ENCODE measurements at regions not wholly inside any gene's neighbourhood (a gene's known extent, or its start where the extent isn't known, plus 50 kb on each side); places are given as distances from the start of the nearest gene placed in this dataset.

DNA sequence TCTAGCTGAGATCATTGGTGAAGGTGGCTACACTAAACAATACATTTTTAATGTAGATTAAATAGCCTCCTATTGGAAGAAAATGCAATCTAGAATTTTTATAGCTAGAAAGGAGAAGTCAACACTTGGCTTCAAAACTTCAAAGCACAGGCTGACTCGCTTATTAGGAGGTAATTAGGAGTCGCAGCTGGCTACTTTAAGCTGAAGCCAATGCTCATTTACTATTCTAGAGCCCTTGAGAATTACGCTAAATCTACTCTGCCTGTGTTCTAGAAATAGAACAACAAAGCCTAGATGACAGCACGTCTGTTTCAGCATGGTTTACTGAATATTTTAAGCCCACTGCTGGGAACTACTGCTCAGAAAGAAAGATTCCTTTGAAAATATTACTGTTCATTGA is 101.6 kb upstream of the EEPD1 start:
- no peaks in the 10 kb centered on the region for H3K9me3 ChIP-seq (replicated peaks in 1 of 3)
- TF ChIP-seq POLR2A (IDR thresholded peaks at IDR 0.05): no peak
- TF ChIP-seq, protein P1, sequence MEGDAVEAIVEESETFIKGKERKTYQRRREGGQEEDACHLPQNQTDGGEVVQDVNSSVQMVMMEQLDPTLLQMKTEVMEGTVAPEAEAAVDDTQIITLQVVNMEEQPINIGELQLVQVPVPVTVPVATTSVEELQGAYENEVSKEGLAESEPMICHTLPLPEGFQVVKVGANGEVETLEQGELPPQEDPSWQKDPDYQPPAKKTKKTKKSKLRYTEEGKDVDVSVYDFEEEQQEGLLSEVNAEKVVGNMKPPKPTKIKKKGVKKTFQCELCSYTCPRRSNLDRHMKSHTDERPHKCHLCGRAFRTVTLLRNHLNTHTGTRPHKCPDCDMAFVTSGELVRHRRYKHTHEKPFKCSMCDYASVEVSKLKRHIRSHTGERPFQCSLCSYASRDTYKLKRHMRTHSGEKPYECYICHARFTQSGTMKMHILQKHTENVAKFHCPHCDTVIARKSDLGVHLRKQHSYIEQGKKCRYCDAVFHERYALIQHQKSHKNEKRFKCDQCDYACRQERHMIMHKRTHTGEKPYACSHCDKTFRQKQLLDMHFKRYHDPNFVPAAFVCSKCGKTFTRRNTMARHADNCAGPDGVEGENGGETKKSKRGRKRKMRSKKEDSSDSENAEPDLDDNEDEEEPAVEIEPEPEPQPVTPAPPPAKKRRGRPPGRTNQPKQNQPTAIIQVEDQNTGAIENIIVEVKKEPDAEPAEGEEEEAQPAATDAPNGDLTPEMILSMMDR (IDR thresholded peaks at IDR 0.05): no peak
- H3K4me1 ChIP-seq (replicated peaks in 1 of 2): peaks cover 0 to 13% of the 10 kb centered on the region in 2 donors
- WGBS, 4 donors: 40 to 67% (median 64%) methylated on average over 4 of the region's 4 CpGs
- no peak overlapping the region for H3K4me3 ChIP-seq
- intact Hi-C loops (cut with DNase I): no loop called here
- DNase-seq: no peak
- no peaks in the 10 kb centered on the region for H3K36me3 ChIP-seq (replicated peaks in 1 of 2)
- H3K27ac ChIP-seq: no peak overlapping the region
- H3K27me3 ChIP-seq: no peaks in the 10 kb centered on the region

DNA sequence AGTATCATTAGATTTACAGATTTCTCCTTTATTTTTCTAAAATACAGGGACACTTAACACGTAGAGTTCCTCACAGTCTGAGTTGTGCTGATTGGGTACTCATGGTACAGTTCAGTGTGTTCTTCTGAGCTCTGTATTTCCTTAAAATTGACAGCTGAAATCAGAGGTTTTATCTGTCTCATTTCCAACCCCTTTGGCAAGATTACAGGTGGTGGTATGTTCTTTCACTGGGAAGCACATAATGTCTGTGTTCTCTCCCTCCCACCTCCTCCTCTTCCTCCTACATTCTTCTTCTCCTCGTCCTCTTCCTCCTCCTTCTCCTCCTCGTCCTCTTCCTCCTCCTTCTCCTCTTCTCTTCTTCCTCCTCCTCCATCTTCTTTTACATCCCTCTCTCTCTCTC is 99.5 kb upstream of the EEPD1 start:
- Histone ChIP-seq H3K4me1 (replicated peaks in 1 of 2) (peaks cover 0 to 2% of the 10 kb centered on the region in 2 donors), H3K4me3 (no peak overlapping the region), H3K9me3 (replicated peaks in 1 of 3) (no peaks in the 10 kb centered on the region), H3K36me3 (replicated peaks in 1 of 2) (no peaks in the 10 kb centered on the region), H3K27me3 (no peaks in the 10 kb centered on the region), H3K27ac (no peak overlapping the region)
- TF ChIP-seq, protein P1 (IDR thresholded peaks at IDR 0.05): no peak
- TF ChIP-seq POLR2A (IDR thresholded peaks at IDR 0.05): no peak
- WGBS, 4 donors: 54 to 79% (median 63%) methylated on average over 3 of the region's 3 CpGs
- no peak for DNase-seq
- intact Hi-C loops (cut with DNase I): no loop called here

DNA sequence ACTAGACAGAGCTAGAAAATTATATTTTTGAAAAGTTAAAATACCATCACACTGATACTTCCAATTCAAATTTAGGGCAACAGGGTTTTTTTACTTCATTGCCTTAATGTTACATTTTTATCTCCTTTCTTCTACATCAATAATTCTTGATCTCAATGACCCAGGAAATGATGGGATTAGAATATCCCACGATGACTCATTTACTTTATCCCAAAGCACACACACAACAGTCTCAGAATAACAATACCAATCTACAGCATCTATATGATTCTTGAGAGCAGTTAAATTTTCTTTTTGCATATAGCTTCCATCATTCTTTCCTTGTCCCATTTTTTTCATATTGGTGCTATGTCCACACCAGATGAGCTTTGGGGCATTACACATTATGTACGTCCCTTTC is 98.4 kb upstream of the EEPD1 start:
- Histone ChIP-seq H3K36me3 (replicated peaks in 1 of 2) (no peaks in the 10 kb centered on the region), H3K27me3 (no peaks in the 10 kb centered on the region), H3K4me1 (replicated peaks in 1 of 2) (no peaks in the 10 kb centered on the region), H3K27ac (no peak overlapping the region), H3K9me3 (replicated peaks in 1 of 3) (no peaks in the 10 kb centered on the region), H3K4me3 (no peak overlapping the region)
- no peak for TF ChIP-seq POLR2A (IDR thresholded peaks at IDR 0.05)
- intact Hi-C loops (cut with DNase I): no loop called here
- 86 to 90% (median 88%) methylated on average over 2 of the region's 2 CpGs for WGBS, 4 donors
- DNase-seq: no peak

DNA sequence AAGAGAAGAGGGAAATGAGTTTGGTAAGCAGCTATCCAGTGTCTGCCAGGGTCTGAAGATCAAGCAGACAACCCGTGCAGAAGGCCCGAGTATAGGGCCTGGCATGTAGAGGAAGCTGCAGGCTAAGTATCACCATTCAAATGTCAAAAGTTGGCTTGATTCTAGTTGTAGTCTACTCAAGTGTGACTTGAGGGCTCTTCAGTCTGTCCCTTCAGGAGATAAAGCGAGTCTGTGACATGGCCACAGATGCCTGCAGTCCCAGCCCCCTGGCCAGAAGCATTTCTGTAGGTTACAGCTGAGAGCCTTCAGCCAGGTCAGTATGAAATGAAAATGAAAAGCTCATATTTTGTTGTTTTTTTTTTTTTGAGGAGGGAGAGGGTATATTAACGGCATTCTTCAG is 97.8 kb upstream of the EEPD1 start:
- TF ChIP-seq, protein P1 (IDR thresholded peaks at IDR 0.05): no peak
- no peak for TF ChIP-seq POLR2A (IDR thresholded peaks at IDR 0.05)
- Histone ChIP-seq H3K4me1 (replicated peaks in 1 of 2) (no peaks in the 10 kb centered on the region), H3K36me3 (replicated peaks in 1 of 2) (no peaks in the 10 kb centered on the region), H3K4me3 (no peak overlapping the region), H3K27me3 (no peaks in the 10 kb centered on the region), H3K27ac (no peak overlapping the region), H3K9me3 (replicated peaks in 1 of 3) (no peaks in the 10 kb centered on the region)
- intact Hi-C loops (cut with DNase I): no loop called here
- WGBS, 4 donors: 91 to 95% (median 93%) methylated on average over 4 of the region's 4 CpGs
- no peak for DNase-seq

DNA sequence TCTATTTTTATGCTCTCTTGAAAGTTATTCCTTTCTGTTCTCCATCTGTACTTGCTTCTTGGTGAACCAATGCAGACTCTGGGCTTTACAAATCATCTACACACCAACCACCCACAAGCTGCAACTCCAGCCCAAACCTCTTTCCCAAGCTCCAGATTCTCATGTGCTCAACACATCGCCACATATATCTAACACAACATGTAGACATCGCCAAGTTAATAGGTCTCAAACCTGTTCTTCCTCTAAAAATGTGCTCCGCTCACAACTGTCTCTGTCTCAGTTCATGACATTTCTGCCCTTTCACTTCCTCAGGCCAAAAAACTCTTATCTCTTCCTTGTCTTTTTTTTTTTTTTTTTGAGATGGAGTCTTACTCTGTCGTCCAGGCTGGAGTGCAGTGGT is 95.7 kb upstream of the EEPD1 start:
- H3K27ac ChIP-seq: no peak overlapping the region
- no peaks in the 10 kb centered on the region for H3K9me3 ChIP-seq (replicated peaks in 1 of 3)
- intact Hi-C loops (cut with DNase I): no loop called here
- TF ChIP-seq POLR2A (IDR thresholded peaks at IDR 0.05): no peak
- TF ChIP-seq, protein P1 (IDR thresholded peaks at IDR 0.05): no peak
- H3K4me1 ChIP-seq (replicated peaks in 1 of 2): no peaks in the 10 kb centered on the region
- H3K27me3 ChIP-seq: no peaks in the 10 kb centered on the region
- WGBS, 4 donors: 66 to 69% (median 69%) methylated on average over 4 of the region's 4 CpGs
- H3K36me3 ChIP-seq (replicated peaks in 1 of 2): no peaks in the 10 kb centered on the region
- no peak overlapping the region for H3K4me3 ChIP-seq
- no peak for DNase-seq

Data from adrenal gland (tissue), 9 donors.